ENCODE measurements at regions not wholly inside any gene's neighbourhood (a gene's known extent, or its start where the extent isn't known, plus 50 kb on each side); places are given as distances from the start of the nearest gene placed in this dataset.

- DNase-seq (ENCODE audit: extremely low read depth in 1 of 4, low spot score in 3 of 4) (no peak), FAIRE-seq (no peak), ATAC-seq (no peak)
- CTCF ChIA-PET (ENCODE audit: low intra/inter-chr PET ratio) = no interaction called here
- H3K79me2 ChIP-seq (ENCODE audit: control insufficient read depth, insufficient read depth, low read length) = no peaks in the 10 kb centered on the region
- no peaks in the 10 kb centered on the region for H3K9me3 ChIP-seq (replicated peaks; ENCODE audit: control insufficient read depth, insufficient read depth, low read depth, low read length)
- no peaks in the 10 kb centered on the region for H3K9me1 ChIP-seq (ENCODE audit: control insufficient read depth, insufficient read depth, low read length)
- peaks cover 0 to 9% of the 10 kb centered on the region in 2 experiments; a peak in 1 of 5 replicates for H3K27me3 ChIP-seq (ENCODE audit: control insufficient read depth in 2 of 2, insufficient read depth in 2 of 2, low read length in 2 of 2)
- H3K4me1 ChIP-seq (replicated peaks in 1 of 2; ENCODE audit: control insufficient read depth in 2 of 2, insufficient read depth in 2 of 2, low read length in 2 of 2) = no peaks in the 10 kb centered on the region
- H4K20me1 ChIP-seq (replicated peaks; ENCODE audit: control insufficient read depth, insufficient read depth, low read length) = no peaks in the 10 kb centered on the region
- no peak overlapping the region for H3K4me3 ChIP-seq
- intact Hi-C loops (cut with micrococcal nuclease) = no loop called here
- no peak overlapping the region for H3K4me2 ChIP-seq (ENCODE audit: insufficient read depth, low read length)
- no peak overlapping the region for H3K9ac ChIP-seq (ENCODE audit: insufficient read depth in 1 of 2, low read depth in 2 of 2, low read length in 2 of 2)
- no peak overlapping the region for H3K27ac ChIP-seq (ENCODE audit: extremely low read depth, low read depth, low read length)
- H3K36me3 ChIP-seq (ENCODE audit: control insufficient read depth, insufficient read depth, low read length) = no peaks in the 10 kb centered on the region
- BruUV-seq (replicated peaks) = no TSS peak
- H2AFZ ChIP-seq (ENCODE audit: low read depth, low read length) = no peak overlapping the region
- POLR2A ChIA-PET = interaction anchor here (1.0 kb wide), 1 partner anchor 30 kb away, joined by 3 read pairs; no protein-coding TSS in a partner anchor
- 0% methylated on average over 2 of the region's 2 CpGs for WGBS (ENCODE audit: insufficient coverage, low coverage, missing lambda C conversion rate)
- in situ Hi-C loops (cut with MboI) = no loop called here
- TF ChIP-seq TCF3 (CRISPR knock-in tag; IDR thresholded peaks at IDR 0.05) = no peak
- no peak for TF ChIP-seq MEF2A (IDR thresholded peaks at IDR 0.05; ENCODE audit: control insufficient read depth, low read depth, low read length)
- TF ChIP-seq MCM3 (IDR thresholded peaks at IDR 0.05) = no peak
- TF ChIP-seq ZNF318 (IDR thresholded peaks at IDR 0.05; ENCODE audit: borderline replicate concordance in 1 of 2, low read depth in 1 of 2) = no peak
- no peak for TF ChIP-seq NFE2 (IDR thresholded peaks at IDR 0.05; ENCODE audit: low read depth)
- TF ChIP-seq FOXK1 (CRISPR knock-in tag; IDR thresholded peaks at IDR 0.05; ENCODE audit: borderline replicate concordance) = no peak
- no peak for TF ChIP-seq HMG20A (CRISPR knock-in tag; conservative IDR thresholded peaks at IDR 0.05)
- no peak for TF ChIP-seq MYBL2 (IDR thresholded peaks at IDR 0.05; ENCODE audit: low read depth)
- no peak for TF ChIP-seq MYBL2 (CRISPR knock-in tag; IDR thresholded peaks at IDR 0.05; ENCODE audit: borderline replicate concordance)
- TF ChIP-seq TSHZ1 (CRISPR knock-in tag; IDR thresholded peaks at IDR 0.05) = no peak
- TF ChIP-seq HMG20B (CRISPR knock-in tag; IDR thresholded peaks at IDR 0.05) = no peak
Observed at GRCh38 chr3:40745381-40746106, 220.8 kb downstream of the ZNF621 start.
